BE2C (cell line): ENCODE measurements at regions not wholly inside any gene's neighbourhood (a gene's known extent, or its start where the extent isn't known, plus 50 kb on each side); places are given as distances from the start of the nearest gene placed in this dataset.
"Not testable (repeated sequence)": the region's sequence is repeated elsewhere in the genome, so short reads cannot be mapped to it uniquely, and the experiment has no call there.

Source experiments
- DNase-seq: peaks from one replicate; pipeline ENCODE4 v3.0.0-alpha.2; 2020
- H3K27me3 ChIP-seq: fragments of 250-450 bp; sonication (Bioruptor Pico); 2 replicates; pipeline ENCODE4 v1.5.1; 2020; ENCODE audit warnings: mild to moderate bottlenecking
- H3K36me3 ChIP-seq: fragments of 250-450 bp; sonication (Bioruptor Pico); 2 replicates; pipeline ENCODE4 v1.5.1; 2020; ENCODE audit warnings: mild to moderate bottlenecking
- H3K4me1 ChIP-seq: fragments of 250-450 bp; sonication (Bioruptor Pico); 2 replicates; pipeline ENCODE4 v1.5.1; 2020
- H3K4me3 ChIP-seq: 2 replicates; pipeline ENCODE4 v1.5.1; 2011; ENCODE audit warnings: low read depth, low read length
- H3K9me3 ChIP-seq: fragments of 250-450 bp; sonication (Bioruptor Pico); 2 replicates; pipeline ENCODE4 v1.5.1; 2020
- CTCF ChIP-seq: IDR thresholded peaks from 2 replicates; pipeline ENCODE4 v1.5.1; 2012; ENCODE audit warnings: mild to moderate bottlenecking, low read depth, low read length

- Histone ChIP-seq H3K27me3 (no peaks in the 10 kb centered on the region), H3K4me1 (peaks cover 22% of the 10 kb centered on the region), H3K9me3 (no peaks in the 10 kb centered on the region), H3K36me3 (no peaks in the 10 kb centered on the region), H3K4me3 (peak overlapping the region; percentile 32)
- peak; percentile 96 for TF ChIP-seq CTCF
- DNase-seq = peak; percentile 94
Observed at GRCh38 chr2:234881413-234882241, 70.2 kb upstream of the SH3BP4 start.

GRCh38 chr2:234880551-234881211, 71.1 kb upstream of the SH3BP4 start:
- peak; percentile 32 for DNase-seq
- H3K9me3 ChIP-seq = no peaks in the 10 kb centered on the region
- no peaks in the 10 kb centered on the region for H3K27me3 ChIP-seq
- peaks cover 22% of the 10 kb centered on the region for H3K4me1 ChIP-seq
- H3K4me3 ChIP-seq = peak overlapping the region; percentile 32; the same call in 1 of the 2 replicates
- no peak for TF ChIP-seq CTCF
- H3K36me3 ChIP-seq = no peaks in the 10 kb centered on the region

- DNase-seq = no peak
- Histone ChIP-seq H3K27me3 (no peaks in the 10 kb centered on the region), H3K9me3 (no peaks in the 10 kb centered on the region), H3K36me3 (no peaks in the 10 kb centered on the region), H3K4me3 (no peak overlapping the region), H3K4me1 (peaks cover 22% of the 10 kb centered on the region)
- TF ChIP-seq CTCF = no peak
Observed at GRCh38 chr2:234879671-234880455, 72.0 kb upstream of the SH3BP4 start.

GRCh38 chr2:234876621-234877020, 75.2 kb upstream of the SH3BP4 start:
- H3K4me3 ChIP-seq = not testable (repeated sequence)

GRCh38 chr2:234874347-234875046, 77.3 kb upstream of the SH3BP4 start:
- Histone ChIP-seq H3K9me3 (no peaks in the 10 kb centered on the region), H3K36me3 (no peaks in the 10 kb centered on the region), H3K27me3 (no peaks in the 10 kb centered on the region), H3K4me1 (peaks cover 2% of the 10 kb centered on the region; the same call in 1 of the 2 replicates), H3K4me3 (no peak overlapping the region)
- no peak for DNase-seq
- TF ChIP-seq CTCF = no peak

More at GRCh38 chr2:234876621-234877020, 75.2 kb upstream of the SH3BP4 start:
- H3K27me3 ChIP-seq, H3K36me3 ChIP-seq, DNase-seq, H3K9me3 ChIP-seq: not testable (repeated sequence)
- peaks cover 22% of the 10 kb centered on the region for H3K4me1 ChIP-seq

GRCh38 chr2:234873828-234874173, 78.0 kb upstream of the SH3BP4 start:
- Histone ChIP-seq H3K9me3 (no peaks in the 10 kb centered on the region), H3K27me3 (no peaks in the 10 kb centered on the region)
- TF ChIP-seq CTCF = no peak

More at GRCh38 chr2:234873828-234874173, 78.0 kb upstream of the SH3BP4 start:
- Histone ChIP-seq H3K4me3 (no peak overlapping the region), H3K36me3 (no peaks in the 10 kb centered on the region), H3K4me1 (no peaks in the 10 kb centered on the region)
- no peak for DNase-seq
